MM.1S (cell line): ENCODE measurements at regions not wholly inside any gene's neighbourhood (a gene's known extent, or its start where the extent isn't known, plus 50 kb on each side); places are given as distances from the start of the nearest gene placed in this dataset.

Experiments used
- EZH2 ChIP-seq: fragments of 300-600 bp; sonication (generic); optimal IDR thresholded peaks from 2 replicates; pipeline ENCODE3; 2017; ENCODE audit warnings: low read depth, mild to moderate bottlenecking, antibody characterized with exemption, low read length, mixed read lengths
- TF ChIP-seq, protein P1 (sequence below): fragments of 300-600 bp; sonication (generic); IDR thresholded peaks from 2 replicates; pipeline ENCODE4 v1.5.1; 2016; ENCODE audit warnings: antibody characterized with exemption, low read length, mixed read lengths

DNA sequence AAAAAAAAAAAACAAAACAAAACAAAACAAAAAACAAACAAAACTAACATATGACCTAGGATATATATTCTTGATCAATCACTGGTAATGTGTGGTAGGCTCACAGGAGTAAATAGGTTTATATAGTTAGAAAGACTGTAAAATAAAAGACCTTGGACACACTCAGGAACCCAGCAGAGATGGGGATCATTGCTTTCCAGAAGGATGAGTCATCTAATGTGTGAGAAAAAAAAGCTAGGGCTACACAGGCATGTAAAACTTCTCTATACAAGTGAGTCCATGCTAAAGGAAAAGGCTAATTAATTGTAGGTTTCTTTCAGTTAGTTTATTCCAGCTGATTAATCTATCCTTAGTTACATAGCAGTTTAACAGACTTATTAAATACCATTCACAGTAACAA lies 710.3 kb upstream of the ARPP21 start:
- TF ChIP-seq, protein P1, sequence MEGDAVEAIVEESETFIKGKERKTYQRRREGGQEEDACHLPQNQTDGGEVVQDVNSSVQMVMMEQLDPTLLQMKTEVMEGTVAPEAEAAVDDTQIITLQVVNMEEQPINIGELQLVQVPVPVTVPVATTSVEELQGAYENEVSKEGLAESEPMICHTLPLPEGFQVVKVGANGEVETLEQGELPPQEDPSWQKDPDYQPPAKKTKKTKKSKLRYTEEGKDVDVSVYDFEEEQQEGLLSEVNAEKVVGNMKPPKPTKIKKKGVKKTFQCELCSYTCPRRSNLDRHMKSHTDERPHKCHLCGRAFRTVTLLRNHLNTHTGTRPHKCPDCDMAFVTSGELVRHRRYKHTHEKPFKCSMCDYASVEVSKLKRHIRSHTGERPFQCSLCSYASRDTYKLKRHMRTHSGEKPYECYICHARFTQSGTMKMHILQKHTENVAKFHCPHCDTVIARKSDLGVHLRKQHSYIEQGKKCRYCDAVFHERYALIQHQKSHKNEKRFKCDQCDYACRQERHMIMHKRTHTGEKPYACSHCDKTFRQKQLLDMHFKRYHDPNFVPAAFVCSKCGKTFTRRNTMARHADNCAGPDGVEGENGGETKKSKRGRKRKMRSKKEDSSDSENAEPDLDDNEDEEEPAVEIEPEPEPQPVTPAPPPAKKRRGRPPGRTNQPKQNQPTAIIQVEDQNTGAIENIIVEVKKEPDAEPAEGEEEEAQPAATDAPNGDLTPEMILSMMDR = no peak
- TF ChIP-seq EZH2 = no peak
